HFF-Myc (cell line): ENCODE measurements at regions not wholly inside any gene's neighbourhood (a gene's known extent, or its start where the extent isn't known, plus 50 kb on each side); places are given as distances from the start of the nearest gene placed in this dataset.
"Not testable (repeated sequence)": the region's sequence is repeated elsewhere in the genome, so short reads cannot be mapped to it uniquely, and the experiment has no call there.

ENCODE experiments used
- DNase-seq: peaks from one replicate; pipeline ENCODE4 v3.0.0-alpha.2; 2011; ENCODE audit warnings: low read depth; ENCODE audit errors: extremely low read depth
- H3K4me3 ChIP-seq: replicated peaks from 2 replicates; pipeline ENCODE4 v1.5.1; 2011; ENCODE audit warnings: low read depth, mild to moderate bottlenecking, control low read depth, low read length
- CTCF ChIP-seq: IDR thresholded peaks from 2 replicates; pipeline ENCODE4 v1.5.1; 2012; ENCODE audit warnings: mild to moderate bottlenecking, low read depth, low read length, control low read depth; ENCODE audit errors: missing control alignments

- no peak for TF ChIP-seq CTCF
- no peak for DNase-seq
Observed at GRCh38 chr18:39314595-39314994, 1749.0 kb upstream of the CELF4 start.

GRCh38 chr18:39313992-39314391, 1748.4 kb upstream of the CELF4 start:
- H3K4me3 ChIP-seq, result no peak overlapping the region
- DNase-seq, result no peak
- TF ChIP-seq CTCF, result no peak

More at GRCh38 chr18:39314595-39314994, 1749.0 kb upstream of the CELF4 start:
- no peak overlapping the region for H3K4me3 ChIP-seq

GRCh38 chr18:39311111-39311712, 1745.6 kb upstream of the CELF4 start:
- no peak overlapping the region for H3K4me3 ChIP-seq
- no peak for TF ChIP-seq CTCF
- DNase-seq, result no peak

- not testable (repeated sequence) for DNase-seq, H3K4me3 ChIP-seq
Observed at GRCh38 chr18:39308931-39309521, 1743.4 kb upstream of the CELF4 start.

- TF ChIP-seq CTCF, result no peak
- H3K4me3 ChIP-seq, result no peak overlapping the region
- no peak for DNase-seq
Observed at GRCh38 chr18:39305766-39306165, 1740.2 kb upstream of the CELF4 start.

- no peak for TF ChIP-seq CTCF
- no peak overlapping the region for H3K4me3 ChIP-seq
- DNase-seq, result no peak
Observed at GRCh38 chr18:39302481-39302880, 1736.9 kb upstream of the CELF4 start.

GRCh38 chr18:39299152-39299551, 1733.6 kb upstream of the CELF4 start:
- no peak for TF ChIP-seq CTCF
- no peak for DNase-seq
- H3K4me3 ChIP-seq, result no peak overlapping the region
